Gastrocnemius medialis (tissue), 4 donors: ENCODE measurements at regions not wholly inside any gene's neighbourhood (a gene's known extent, or its start where the extent isn't known, plus 50 kb on each side); places are given as distances from the start of the nearest gene placed in this dataset.

Experiments used
- CTCF ChIP-seq, 5 experiments: fragments of 450-650 bp in 3 of 5; fragments of 200-600 bp in 2 of 5; sonication (generic) in 2 of 5; IDR thresholded peaks in 4 of 5; conservative IDR thresholded peaks in 1 of 5; 1 replicate in 4 of 5; 2 replicates in 1 of 5; pipeline ENCODE4 v1.5.1; 2016 to 2019; ENCODE audit warnings: antibody characterized with exemption in 5 of 5, mild to moderate bottlenecking in 3 of 5, moderate library complexity in 3 of 5
- POLR2A ChIP-seq, 2 donors: fragments of 450-650 bp; IDR thresholded peaks; one replicate each; pipeline ENCODE4 v1.6.1; 2017; ENCODE audit warnings: antibody characterized with exemption in 2 of 2, mild to moderate bottlenecking in 2 of 2, moderate library complexity in 2 of 2

- TF ChIP-seq CTCF (IDR thresholded peaks at IDR 0.05 in 4 of 5, conservative IDR thresholded peaks at IDR 0.05 in 1 of 5) (no peak), POLR2A (IDR thresholded peaks at IDR 0.05) (no peak)
Measured at GRCh38 chr22:49086606-49087157, 741.0 kb downstream of the BRD1 start.
